ENCODE measurements at regions not wholly inside any gene's neighbourhood (a gene's known extent, or its start where the extent isn't known, plus 50 kb on each side); places are given as distances from the start of the nearest gene placed in this dataset.

- Histone ChIP-seq H3K4me1 (ENCODE audit: insufficient read depth, low read length, poor library complexity, severe bottlenecking) (peaks cover 43% of the 10 kb centered on the region), H3K27ac (ENCODE audit: low read depth, low read length, poor library complexity, severe bottlenecking) (no peak overlapping the region), H3K4me3 (ENCODE audit: low read depth, low read length, poor library complexity, severe bottlenecking) (no peak overlapping the region), H3K27me3 (replicated peaks; ENCODE audit: insufficient read depth, low read depth, low read length, poor library complexity) (no peaks in the 10 kb centered on the region), H3K9me3 (ENCODE audit: low read depth, low read length, poor library complexity, severe bottlenecking) (no peaks in the 10 kb centered on the region), H3K36me3 (ENCODE audit: insufficient read depth, low read length, poor library complexity, severe bottlenecking) (no peaks in the 10 kb centered on the region)
- intact Hi-C loops (cut with micrococcal nuclease; ENCODE audit: unreplicated experiment): no loop called here
- ChIA-PET CTCF (no interaction called here), POLR2A (ENCODE audit: low non-redundant PET) (no interaction called here)
- TF ChIP-seq EZH2 (IDR thresholded peaks at IDR 0.05; ENCODE audit: borderline replicate concordance, low read depth, low read length, poor library complexity, severe bottlenecking): no peak
- TF ChIP-seq, protein P1, sequence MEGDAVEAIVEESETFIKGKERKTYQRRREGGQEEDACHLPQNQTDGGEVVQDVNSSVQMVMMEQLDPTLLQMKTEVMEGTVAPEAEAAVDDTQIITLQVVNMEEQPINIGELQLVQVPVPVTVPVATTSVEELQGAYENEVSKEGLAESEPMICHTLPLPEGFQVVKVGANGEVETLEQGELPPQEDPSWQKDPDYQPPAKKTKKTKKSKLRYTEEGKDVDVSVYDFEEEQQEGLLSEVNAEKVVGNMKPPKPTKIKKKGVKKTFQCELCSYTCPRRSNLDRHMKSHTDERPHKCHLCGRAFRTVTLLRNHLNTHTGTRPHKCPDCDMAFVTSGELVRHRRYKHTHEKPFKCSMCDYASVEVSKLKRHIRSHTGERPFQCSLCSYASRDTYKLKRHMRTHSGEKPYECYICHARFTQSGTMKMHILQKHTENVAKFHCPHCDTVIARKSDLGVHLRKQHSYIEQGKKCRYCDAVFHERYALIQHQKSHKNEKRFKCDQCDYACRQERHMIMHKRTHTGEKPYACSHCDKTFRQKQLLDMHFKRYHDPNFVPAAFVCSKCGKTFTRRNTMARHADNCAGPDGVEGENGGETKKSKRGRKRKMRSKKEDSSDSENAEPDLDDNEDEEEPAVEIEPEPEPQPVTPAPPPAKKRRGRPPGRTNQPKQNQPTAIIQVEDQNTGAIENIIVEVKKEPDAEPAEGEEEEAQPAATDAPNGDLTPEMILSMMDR (conservative IDR thresholded peaks at IDR 0.05; ENCODE audit: low read depth, low read length): no peak
- no TSS peak for BruUV-seq (replicated peaks)
- no peak for DNase-seq (ENCODE audit: low spot score)
These were observed 92.1 kb upstream of the HS6ST1 start for GRCh38 chr2:128410758-128411215.

DNA sequence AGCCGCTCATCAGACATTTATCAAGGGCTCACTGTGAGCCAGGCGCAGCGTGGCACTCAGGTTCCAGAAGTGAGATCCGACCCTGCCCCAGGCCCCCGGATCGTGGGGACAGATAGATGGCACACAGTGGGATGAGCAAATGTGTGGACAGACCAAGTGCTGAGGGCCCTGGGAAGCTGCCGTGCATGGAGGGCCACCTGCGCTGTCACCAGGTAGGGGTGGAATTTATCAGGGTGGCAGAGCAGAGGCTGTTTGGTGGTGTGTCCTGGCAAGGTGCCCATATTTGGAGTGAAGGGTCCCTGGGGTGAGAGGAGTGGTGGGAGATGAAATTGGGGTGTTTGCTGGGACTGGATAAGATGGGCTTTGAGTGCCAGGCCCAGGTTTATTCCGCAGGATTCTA is 92.8 kb upstream of the HS6ST1 start:
- intact Hi-C loops (cut with micrococcal nuclease; ENCODE audit: unreplicated experiment): no loop called here
- no TSS peak for BruUV-seq (replicated peaks)
- Histone ChIP-seq H3K9me3 (ENCODE audit: low read depth, low read length, poor library complexity, severe bottlenecking) (no peaks in the 10 kb centered on the region), H3K27me3 (replicated peaks; ENCODE audit: insufficient read depth, low read depth, low read length, poor library complexity) (no peaks in the 10 kb centered on the region), H3K4me1 (ENCODE audit: insufficient read depth, low read length, poor library complexity, severe bottlenecking) (peaks cover 37% of the 10 kb centered on the region), H3K27ac (ENCODE audit: low read depth, low read length, poor library complexity, severe bottlenecking) (no peak overlapping the region), H3K4me3 (ENCODE audit: low read depth, low read length, poor library complexity, severe bottlenecking) (no peak overlapping the region), H3K36me3 (ENCODE audit: insufficient read depth, low read length, poor library complexity, severe bottlenecking) (no peaks in the 10 kb centered on the region)
- ChIA-PET CTCF (no interaction called here), POLR2A (ENCODE audit: low non-redundant PET) (no interaction called here)
- TF ChIP-seq, protein P1 (conservative IDR thresholded peaks at IDR 0.05; ENCODE audit: low read depth, low read length): no peak
- no peak for TF ChIP-seq EZH2 (IDR thresholded peaks at IDR 0.05; ENCODE audit: borderline replicate concordance, low read depth, low read length, poor library complexity, severe bottlenecking)
- DNase-seq (ENCODE audit: low spot score): no peak

DNA sequence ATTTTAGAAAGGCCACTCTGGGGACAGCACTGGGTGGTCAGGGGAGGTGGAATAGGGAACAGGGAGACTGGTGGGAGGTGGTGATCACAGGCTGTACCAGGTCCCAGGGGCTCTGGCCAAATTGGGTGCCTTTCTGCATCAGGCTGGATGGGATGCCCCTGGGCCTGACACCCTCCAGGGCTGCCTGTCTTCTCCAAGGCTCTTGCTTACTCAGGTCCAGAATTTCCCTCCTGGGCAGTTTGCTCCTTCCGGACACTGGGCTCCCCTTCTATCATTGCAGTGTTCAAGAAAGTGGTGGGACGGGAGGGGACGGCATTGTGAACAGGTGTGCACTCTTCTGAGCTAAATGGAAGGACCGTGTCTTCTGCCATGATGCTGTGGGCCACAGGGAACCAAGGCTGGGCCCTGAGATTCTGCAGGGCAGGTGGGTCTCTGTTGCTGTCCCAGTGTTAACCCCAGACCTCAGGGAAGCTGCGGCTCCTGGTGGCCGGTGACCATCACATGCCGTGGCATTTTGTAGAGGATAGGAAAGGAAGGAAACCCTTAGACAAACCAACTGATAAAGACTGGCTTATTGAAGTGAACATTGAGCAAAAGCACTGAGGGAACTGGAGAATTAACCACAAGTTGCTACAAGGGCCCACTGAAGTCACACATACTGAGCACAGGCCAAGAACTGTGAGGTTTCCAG is 93.7 kb upstream of the HS6ST1 start:
- no peak for DNase-seq (ENCODE audit: low spot score)
- Histone ChIP-seq H3K4me1 (ENCODE audit: insufficient read depth, low read length, poor library complexity, severe bottlenecking) (peaks cover 28% of the 10 kb centered on the region), H3K27ac (ENCODE audit: low read depth, low read length, poor library complexity, severe bottlenecking) (no peak overlapping the region), H3K4me3 (ENCODE audit: low read depth, low read length, poor library complexity, severe bottlenecking) (no peak overlapping the region), H3K27me3 (replicated peaks; ENCODE audit: insufficient read depth, low read depth, low read length, poor library complexity) (no peaks in the 10 kb centered on the region), H3K36me3 (ENCODE audit: insufficient read depth, low read length, poor library complexity, severe bottlenecking) (no peaks in the 10 kb centered on the region), H3K9me3 (ENCODE audit: low read depth, low read length, poor library complexity, severe bottlenecking) (no peaks in the 10 kb centered on the region)
- ChIA-PET CTCF (no interaction called here), POLR2A (ENCODE audit: low non-redundant PET) (no interaction called here)
- BruUV-seq (replicated peaks): no TSS peak
- intact Hi-C loops (cut with micrococcal nuclease; ENCODE audit: unreplicated experiment): no loop called here
- no peak for TF ChIP-seq EZH2 (IDR thresholded peaks at IDR 0.05; ENCODE audit: borderline replicate concordance, low read depth, low read length, poor library complexity, severe bottlenecking)
- TF ChIP-seq, protein P1 (conservative IDR thresholded peaks at IDR 0.05; ENCODE audit: low read depth, low read length): no peak

Data from A673 (cell line).